H1 (cell line): ENCODE measurements at regions not wholly inside any gene's neighbourhood (a gene's known extent, or its start where the extent isn't known, plus 50 kb on each side); places are given as distances from the start of the nearest gene placed in this dataset.

ENCODE experiments used
- CTCF ChIA-PET: fragments of 300-600 bp; sonication (Branson Sonifier 250); formaldehyde crosslinking; loops from one replicate; lab custom pipeline; 2021; ENCODE audit not compliant: partially characterized antibody; lab: Charles Lee
- POLR2A ChIA-PET: fragments of 300-600 bp; sonication (Branson Sonifier 250); formaldehyde crosslinking; loops from one replicate; lab custom pipeline; 2021; ENCODE audit warnings: inconsistent platforms; ENCODE audit not compliant: partially characterized antibody; lab: Charles Lee
- DNase-seq, 2 experiments: peaks; one replicate each; pipeline versions ENCODE4 v3.0.0 to v3.0.0-alpha.2; 2010 to 2022; ENCODE audit warnings: low spot score in 2 of 2, low read depth in 1 of 2, mixed read lengths in 1 of 2
- FAIRE-seq: peaks from 2 replicates; lab custom pipeline; 2011; peaks lifted over from hg19 to GRCh38; lab: Jason Lieb, UNC
- H2AFZ ChIP-seq: 2 replicates; pipeline ENCODE4 v1.8.1; 2012; ENCODE audit warnings: low read length, inconsistent platforms
- H2AK5ac ChIP-seq: 2 replicates; pipeline ENCODE4 v1.6.1; 2013; ENCODE audit warnings: low read depth, low read length
- H2BK120ac ChIP-seq: replicated peaks from 2 replicates; pipeline ENCODE3; 2013; ENCODE audit warnings: low read depth, low read length, inconsistent platforms
- H2BK12ac ChIP-seq: 2 replicates; pipeline ENCODE4 v1.6.1; 2013; ENCODE audit warnings: low read depth, low read length
- H2BK15ac ChIP-seq: 2 replicates; pipeline ENCODE4 v1.6.1; 2013; ENCODE audit warnings: low read length
- H2BK20ac ChIP-seq: 2 replicates; pipeline ENCODE4 v1.6.1; 2013; ENCODE audit warnings: low read length
- H2BK5ac ChIP-seq: 2 replicates; pipeline ENCODE4 v1.6.1; 2013; ENCODE audit warnings: low read depth, low read length
- H3K14ac ChIP-seq: 2 replicates; pipeline ENCODE4 v1.6.1; 2013; ENCODE audit warnings: inconsistent platforms; ENCODE audit not compliant: insufficient read length
- H3K18ac ChIP-seq: 2 replicates; pipeline ENCODE4 v1.6.1; 2013; ENCODE audit warnings: low read length; ENCODE audit errors: extremely low read depth
- H3K23ac ChIP-seq: 2 replicates; pipeline ENCODE4 v1.6.1; 2013; ENCODE audit warnings: inconsistent platforms; ENCODE audit not compliant: insufficient read length
- H3K23me2 ChIP-seq: 2 replicates; pipeline ENCODE4 v1.6.1; 2013; ENCODE audit warnings: low read depth, low read length
- H3K27ac ChIP-seq: 2 replicates; pipeline ENCODE4 v1.6.1; 2011; ENCODE audit warnings: low read depth, low read length, inconsistent platforms
- H3K27me3 ChIP-seq, 4 experiments: replicated peaks in 1 of 4; 1 replicate in 1 of 4; 2 replicates in 3 of 4; pipeline versions ENCODE4 v1.6.1 to v1.8.1; 2011 to 2013; ENCODE audit warnings: low read length in 3 of 4, mild to moderate bottlenecking in 3 of 4, inconsistent platforms in 2 of 4, mixed read lengths in 2 of 4, moderate library complexity in 1 of 4; ENCODE audit not compliant: control insufficient read depth in 3 of 4, insufficient read depth in 3 of 4; ENCODE audit errors: extremely low read depth in 1 of 4
- H3K36me3 ChIP-seq, 4 experiments: 2 replicates each; pipeline versions ENCODE4 v1.6.1 to v1.8.1; 2011 to 2013; ENCODE audit warnings: mild to moderate bottlenecking in 4 of 4, low read length in 3 of 4, moderate library complexity in 2 of 4, control low read depth in 1 of 4, inconsistent platforms in 1 of 4; ENCODE audit not compliant: insufficient read depth in 4 of 4, control insufficient read depth in 2 of 4
- H3K4ac ChIP-seq: replicated peaks from 2 replicates; pipeline ENCODE3; 2013; ENCODE audit warnings: low read length, low read depth, mixed read lengths, inconsistent platforms; ENCODE audit not compliant: insufficient read length
- H3K4me1 ChIP-seq, 4 experiments: replicated peaks in 1 of 4; 1 replicate in 1 of 4; 2 replicates in 3 of 4; pipeline versions ENCODE4 v1.6.1 to v1.8.1; 2011 to 2013; ENCODE audit warnings: low read length in 3 of 4, inconsistent platforms in 2 of 4, mixed read lengths in 1 of 4; ENCODE audit not compliant: insufficient read depth in 4 of 4, control insufficient read depth in 3 of 4
- H3K4me2 ChIP-seq, 2 experiments: 2 replicates each; pipeline versions ENCODE4 v1.6.1 to v1.8.1; 2011 to 2013; ENCODE audit warnings: low read depth in 2 of 2, low read length in 2 of 2, control low read depth in 1 of 2, inconsistent platforms in 1 of 2, mild to moderate bottlenecking in 1 of 2; ENCODE audit not compliant: insufficient read depth in 1 of 2
- H3K4me3 ChIP-seq, 4 experiments: fragments of 200-600, 300-600 bp in 1 of 4; sonication (generic), shearing (Covaris generic), sonication (Bioruptor Twin) in 1 of 4; 2 replicates each; pipeline versions ENCODE4 v1.5.1 to v1.8.1; 2011 to 2016; ENCODE audit warnings: low read length in 4 of 4, low read depth in 3 of 4, control low read depth in 2 of 4, inconsistent platforms in 2 of 4, mild to moderate bottlenecking in 2 of 4, mixed read lengths in 1 of 4, moderate library complexity in 1 of 4; ENCODE audit not compliant: insufficient read depth in 2 of 4; ENCODE audit errors: extremely low read depth in 1 of 4
- H3K56ac ChIP-seq: replicated peaks from 2 replicates; pipeline ENCODE3; 2013; ENCODE audit warnings: low read depth, mild to moderate bottlenecking, mixed read lengths, low read length, inconsistent platforms; ENCODE audit not compliant: insufficient read length
- H3K79me1 ChIP-seq: 2 replicates; pipeline ENCODE4 v1.6.1; 2013; ENCODE audit warnings: low read depth, low read length, control low read depth
- H3K79me2 ChIP-seq, 2 experiments: 2 replicates each; pipeline versions ENCODE4 v1.6.1 to v1.8.1; 2012 to 2013; ENCODE audit warnings: low read length in 2 of 2, mild to moderate bottlenecking in 2 of 2, inconsistent platforms in 1 of 2; ENCODE audit not compliant: insufficient read depth in 2 of 2, control insufficient read depth in 1 of 2
- H3K9ac ChIP-seq, 4 experiments: replicated peaks in 1 of 4; 1 replicate in 1 of 4; 2 replicates in 3 of 4; pipeline versions ENCODE4 v1.6.1 to v1.8.1; 2011 to 2013; ENCODE audit warnings: low read depth in 3 of 4, low read length in 3 of 4, control low read depth in 2 of 4, mild to moderate bottlenecking in 2 of 4, moderate library complexity in 2 of 4, inconsistent platforms in 1 of 4; ENCODE audit errors: extremely low read depth in 1 of 4
- H3K9me3 ChIP-seq, 2 experiments: 2 replicates each; pipeline versions ENCODE4 v1.6.1 to v1.8.1; 2012 to 2013; ENCODE audit warnings: mild to moderate bottlenecking in 2 of 2, moderate library complexity in 2 of 2, control low read depth in 1 of 2, inconsistent platforms in 1 of 2, low read depth in 1 of 2, low read length in 1 of 2, mixed read lengths in 1 of 2; ENCODE audit not compliant: insufficient read depth in 2 of 2
- H4K20me1 ChIP-seq, 2 experiments: replicated peaks in 1 of 2; 2 replicates each; pipeline versions ENCODE3 to v1.8.1; 2011 to 2013; ENCODE audit warnings: inconsistent platforms in 2 of 2, low read length in 2 of 2, mild to moderate bottlenecking in 1 of 2; ENCODE audit not compliant: insufficient read depth in 2 of 2, control insufficient read depth in 1 of 2
- H4K5ac ChIP-seq: 2 replicates; pipeline ENCODE4 v1.6.1; 2013; ENCODE audit warnings: low read length, low read depth, mixed read lengths, inconsistent platforms; ENCODE audit not compliant: insufficient read length
- H4K8ac ChIP-seq: 2 replicates; pipeline ENCODE4 v1.8.0; 2013; ENCODE audit warnings: mild to moderate bottlenecking, moderate library complexity, low read length, inconsistent platforms; ENCODE audit not compliant: insufficient read depth; ENCODE audit errors: extremely low read depth
- H4K91ac ChIP-seq: replicated peaks from 2 replicates; pipeline ENCODE3; 2013; ENCODE audit warnings: low read length, mixed read lengths, inconsistent platforms; ENCODE audit not compliant: insufficient read length
- CBX5 ChIP-seq: fragments of 300-800, 300-1000 bp; sonication (generic); IDR thresholded peaks from 2 replicates; pipeline ENCODE4 v1.7.1; 2016; ENCODE audit warnings: antibody characterized with exemption, low read length, low read depth
- EGR1 ChIP-seq: IDR thresholded peaks from 2 replicates; pipeline ENCODE4 v1.6.1; 2011; ENCODE audit warnings: low read depth, low read length, borderline replicate concordance
- KDM4A ChIP-seq: IDR thresholded peaks from one replicate; pipeline ENCODE4 v1.7.1; 2012; ENCODE audit warnings: low read depth, mild to moderate bottlenecking, moderate library complexity, low read length, inconsistent platforms; ENCODE audit not compliant: severe bottlenecking
- NRF1 ChIP-seq: IDR thresholded peaks from 2 replicates; pipeline ENCODE4 v1.6.1; 2011; ENCODE audit warnings: mild to moderate bottlenecking, low read depth, low read length, improper control_type of control experiment
- POLR2A ChIP-seq, 2 experiments: IDR thresholded peaks; 1 replicate in 1 of 2; 2 replicates in 1 of 2; pipeline ENCODE4 v1.6.1; 2011; ENCODE audit warnings: low read depth in 2 of 2, low read length in 2 of 2, mild to moderate bottlenecking in 2 of 2; ENCODE audit errors: control extremely low read depth in 1 of 2
- POLR2AphosphoS5 ChIP-seq: IDR thresholded peaks from 2 replicates; pipeline ENCODE4 v1.6.1; 2011; ENCODE audit warnings: low read depth, low read length
- POU5F1 ChIP-seq: IDR thresholded peaks from 2 replicates; pipeline ENCODE4 v1.6.1; 2011; ENCODE audit warnings: low read depth, mild to moderate bottlenecking, low read length, moderate library complexity
- SAP30 ChIP-seq: fragments of 300-600 bp; sonication (generic); IDR thresholded peaks from 2 replicates; pipeline ENCODE4 v1.7.1; 2012; ENCODE audit warnings: low read length, moderate library complexity, mild to moderate bottlenecking, inconsistent platforms; ENCODE audit not compliant: insufficient read depth, insufficient replicate concordance
- SIN3A ChIP-seq, 2 experiments: IDR thresholded peaks in 1 of 2; conservative IDR thresholded peaks in 1 of 2; 2 replicates each; pipeline ENCODE4 v1.6.1; 2011 to 2012; ENCODE audit warnings: low read length in 2 of 2, improper control_type of control experiment in 1 of 2, low read depth in 1 of 2, mild to moderate bottlenecking in 1 of 2
- SIRT6 ChIP-seq: IDR thresholded peaks from one replicate; pipeline ENCODE4 v1.7.1; 2012; ENCODE audit warnings: low read length, inconsistent platforms
- USF2 ChIP-seq: IDR thresholded peaks from 2 replicates; pipeline ENCODE4 v1.6.1; 2011; ENCODE audit warnings: low read length, improper control_type of control experiment
- YY1 ChIP-seq: IDR thresholded peaks from 2 replicates; pipeline ENCODE4 v1.6.1; 2011; ENCODE audit warnings: low read depth, mild to moderate bottlenecking, low read length
- WGBS, 2 experiments: shearing (Covaris generic) in 1 of 2; methylation state at CpG; one replicate each; pipeline versions ENCODE4 v1.1.6 to v1.1.7; 2013 to 2015; ENCODE audit warnings: low lambda C conversion rate in 2 of 2, mixed read lengths in 2 of 2, inconsistent platforms in 1 of 2, low coverage in 1 of 2, missing lambda C conversion rate in 1 of 2; ENCODE audit not compliant: insufficient replicate concordance in 2 of 2, insufficient coverage in 1 of 2, insufficient read length in 1 of 2; ENCODE audit errors: extremely low coverage in 1 of 2, missing lambda C conversion rate in 1 of 2; 5-methylcytosine and 5-hydroxymethylcytosine counted together

- Histone ChIP-seq H2BK5ac (no peak overlapping the region), H4K8ac (no peak overlapping the region), H3K79me1 (no peaks in the 10 kb centered on the region), H3K23me2 (no peaks in the 10 kb centered on the region), H3K9ac (no peak overlapping the region), H3K36me3 (no peaks in the 10 kb centered on the region), H3K4me1 (no peaks in the 10 kb centered on the region), H3K27me3 (peaks cover 0 to 1% (median 0%) of the 10 kb centered on the region in 4 experiments; a peak in 2 of 7 replicates), H3K4me3 (no peak overlapping the region), H2BK15ac (no peak overlapping the region), H3K4me2 (no peak overlapping the region), H4K91ac (no peak overlapping the region), H2AFZ (no peak overlapping the region), H4K5ac (no peak overlapping the region), H2BK120ac (no peak overlapping the region), H2BK12ac (no peak overlapping the region), H3K4ac (no peak overlapping the region), H3K18ac (no peak overlapping the region), H3K23ac (no peak overlapping the region), H3K56ac (no peak overlapping the region), H2BK20ac (no peak overlapping the region), H4K20me1 (no peaks in the 10 kb centered on the region), H2AK5ac (no peak overlapping the region), H3K9me3 (no peaks in the 10 kb centered on the region), H3K14ac (no peak overlapping the region), H3K27ac (no peak overlapping the region), H3K79me2 (no peaks in the 10 kb centered on the region)
- POLR2A ChIA-PET = no interaction called here
- no peak for FAIRE-seq
- DNase-seq = no peak
- CTCF ChIA-PET = no interaction called here
- 96% methylated on average over 5 of the region's 5 CpGs; no CpG with 5 or more reads in 1 of the 2 experiments for WGBS, 2 experiments
- no peak for TF ChIP-seq SIN3A (conservative IDR thresholded peaks at IDR 0.05 in 1 of 2, IDR thresholded peaks at IDR 0.05 in 1 of 2; ENCODE audit: low read depth in 1 of 2, low read length in 2 of 2)
- TF ChIP-seq YY1 = no peak
- TF ChIP-seq POLR2A (IDR thresholded peaks at IDR 0.05; ENCODE audit: control extremely low read depth in 1 of 2, low read depth in 2 of 2, low read length in 2 of 2) = no peak
- no peak for TF ChIP-seq USF2
- no peak for TF ChIP-seq SIRT6
- no peak for TF ChIP-seq POU5F1
- TF ChIP-seq CBX5 = no peak
- TF ChIP-seq POLR2AphosphoS5 = no peak
- TF ChIP-seq KDM4A = no peak
- no peak for TF ChIP-seq EGR1
- no peak for TF ChIP-seq NRF1
- TF ChIP-seq SAP30 = no peak
Observed at GRCh38 chr14:86955771-86956354, 1037.1 kb downstream of the GALC start.
